CD4-positive, alpha-beta T cell (primary cell): ENCODE measurements at regions not wholly inside any gene's neighbourhood (a gene's known extent, or its start where the extent isn't known, plus 50 kb on each side); places are given as distances from the start of the nearest gene placed in this dataset.
"Not testable (repeated sequence)": the region's sequence is repeated elsewhere in the genome, so short reads cannot be mapped to it uniquely, and the experiment has no call there.

Experiments
- ATAC-seq: fragments of 200-7000 bp; cut with Tn5 transposase; one replicate; pipeline ENCODE4 v1.10.0; 2022; ENCODE audit warnings: mild to moderate bottlenecking; ENCODE audit not compliant: poor library complexity
- CTCF ChIA-PET: fragments of 350-600 bp; sonication (Branson Sonifier 250); formaldehyde crosslinking; loops from one replicate; lab custom pipeline; 2021; ENCODE audit warnings: antibody characterized with exemption, inconsistent platforms; lab: Charles Lee
- POLR2A ChIA-PET: fragments of 350-600 bp; sonication (Branson Sonifier 250); formaldehyde crosslinking; loops from one replicate; lab custom pipeline; 2021; ENCODE audit warnings: antibody characterized with exemption, inconsistent platforms; lab: Charles Lee
- DNase-seq, 14 experiments: peaks; one replicate each; pipeline ENCODE4 v3.0.0-alpha.2; 2013 to 2020; ENCODE audit warnings: mixed read lengths in 2 of 14
- H3K27ac ChIP-seq, 2 donors: one replicate each; pipeline versions ENCODE4 v1.5.1 to v1.7.0; 2013; ENCODE audit warnings: low read length in 2 of 2, low read depth in 1 of 2, mild to moderate bottlenecking in 1 of 2
- H3K27me3 ChIP-seq, 2 experiments: 1 replicate in 1 of 2; 2 replicates in 1 of 2; pipeline versions ENCODE4 v1.6.1 to v1.7.0; 2013; ENCODE audit warnings: low read length in 2 of 2, control low read depth in 1 of 2, mild to moderate bottlenecking in 1 of 2, moderate library complexity in 1 of 2; ENCODE audit not compliant: insufficient read depth in 2 of 2, control insufficient read depth in 1 of 2
- H3K36me3 ChIP-seq: one replicate; pipeline ENCODE4 v1.6.1; 2013; ENCODE audit warnings: low read length, control low read depth; ENCODE audit not compliant: insufficient read depth
- H3K4me1 ChIP-seq: one replicate; pipeline ENCODE4 v1.6.1; 2013; ENCODE audit warnings: low read length, control low read depth; ENCODE audit not compliant: insufficient read depth
- H3K4me3 ChIP-seq: one replicate; pipeline ENCODE4 v1.5.1; 2013; ENCODE audit warnings: mild to moderate bottlenecking, low read length, moderate library complexity
- H3K9me3 ChIP-seq, 2 experiments: 1 replicate in 1 of 2; 2 replicates in 1 of 2; pipeline versions ENCODE4 v1.6.1 to v1.7.0; 2013; ENCODE audit warnings: low read length in 2 of 2, mild to moderate bottlenecking in 2 of 2, control low read depth in 1 of 2, moderate library complexity in 1 of 2; ENCODE audit not compliant: control insufficient read depth in 1 of 2, insufficient read depth in 1 of 2
- H3K27ac Mint-ChIP-seq: one replicate; pipeline ENCODE4 v1.8.0; 2020; ENCODE audit warnings: mixed read lengths
- H3K27me3 Mint-ChIP-seq: one replicate; pipeline ENCODE4 v1.8.0; 2021; ENCODE audit warnings: mixed read lengths
- H3K36me3 Mint-ChIP-seq: one replicate; pipeline ENCODE4 v1.8.0; 2021; ENCODE audit warnings: low read depth, mixed read lengths
- H3K4me1 Mint-ChIP-seq: one replicate; pipeline ENCODE4 v1.8.0; 2021; ENCODE audit warnings: low read depth, mixed read lengths
- H3K4me3 Mint-ChIP-seq: one replicate; pipeline ENCODE4 v1.8.0; 2020; ENCODE audit warnings: mild to moderate bottlenecking, mixed read lengths
- H3K9me3 Mint-ChIP-seq: one replicate; pipeline ENCODE4 v1.8.0; 2020; ENCODE audit warnings: mixed read lengths
- intact Hi-C, 2 experiments: fragments of 100-400 bp; cut with DNase I in 1 of 2; cut with micrococcal nuclease in 1 of 2; formaldehyde crosslinking; loops; one replicate each; pipeline versions ENCODE4 v1.15.1 to v1.9.0; 2023 to 2025; cut with DNase I, micrococcal nuclease
- TF ChIP-seq, protein P1 (sequence below): fragments of 200-600 bp; IDR thresholded peaks from one replicate; pipeline ENCODE4 v1.8.0; 2022; ENCODE audit warnings: antibody characterized with exemption, mild to moderate bottlenecking

DNA sequence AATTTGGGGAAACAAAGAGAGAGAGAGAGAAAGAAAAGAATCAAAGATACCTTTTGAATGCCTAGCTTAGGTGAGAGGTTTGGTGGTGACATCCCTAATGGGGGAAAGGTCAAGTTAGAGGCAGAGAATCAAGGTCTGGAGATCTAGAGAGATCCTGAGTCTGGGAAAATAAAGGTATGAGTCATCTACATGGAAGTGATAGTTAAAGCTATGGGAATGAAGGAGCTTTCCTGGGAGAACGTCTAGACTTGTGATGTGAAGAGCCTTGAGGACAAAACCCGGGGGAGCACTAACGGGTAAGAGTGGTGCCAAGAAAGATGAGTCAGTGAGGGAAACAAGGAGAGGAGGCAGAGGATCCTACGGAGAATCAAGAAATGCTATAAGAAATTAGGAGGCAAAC, 110.8 kb upstream of the RUNX1 start:
- POLR2A ChIA-PET = no interaction called here
- no peak for ATAC-seq
- TF ChIP-seq, protein P1, sequence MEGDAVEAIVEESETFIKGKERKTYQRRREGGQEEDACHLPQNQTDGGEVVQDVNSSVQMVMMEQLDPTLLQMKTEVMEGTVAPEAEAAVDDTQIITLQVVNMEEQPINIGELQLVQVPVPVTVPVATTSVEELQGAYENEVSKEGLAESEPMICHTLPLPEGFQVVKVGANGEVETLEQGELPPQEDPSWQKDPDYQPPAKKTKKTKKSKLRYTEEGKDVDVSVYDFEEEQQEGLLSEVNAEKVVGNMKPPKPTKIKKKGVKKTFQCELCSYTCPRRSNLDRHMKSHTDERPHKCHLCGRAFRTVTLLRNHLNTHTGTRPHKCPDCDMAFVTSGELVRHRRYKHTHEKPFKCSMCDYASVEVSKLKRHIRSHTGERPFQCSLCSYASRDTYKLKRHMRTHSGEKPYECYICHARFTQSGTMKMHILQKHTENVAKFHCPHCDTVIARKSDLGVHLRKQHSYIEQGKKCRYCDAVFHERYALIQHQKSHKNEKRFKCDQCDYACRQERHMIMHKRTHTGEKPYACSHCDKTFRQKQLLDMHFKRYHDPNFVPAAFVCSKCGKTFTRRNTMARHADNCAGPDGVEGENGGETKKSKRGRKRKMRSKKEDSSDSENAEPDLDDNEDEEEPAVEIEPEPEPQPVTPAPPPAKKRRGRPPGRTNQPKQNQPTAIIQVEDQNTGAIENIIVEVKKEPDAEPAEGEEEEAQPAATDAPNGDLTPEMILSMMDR = no peak

GRCh38 chr21:35157374-35157773, 108.3 kb upstream of the RUNX1 start:
- ATAC-seq, DNase-seq, H3K27me3 ChIP-seq, H3K4me1 ChIP-seq, CTCF ChIA-PET, H3K27ac ChIP-seq, H3K9me3 Mint-ChIP-seq, H3K4me3 ChIP-seq, intact Hi-C loops, H3K27ac Mint-ChIP-seq, POLR2A ChIA-PET, H3K27me3 Mint-ChIP-seq, H3K4me3 Mint-ChIP-seq, H3K4me1 Mint-ChIP-seq, H3K36me3 ChIP-seq, H3K36me3 Mint-ChIP-seq: not testable (repeated sequence)
- H3K9me3 ChIP-seq = peaks cover 0 to 13% of the 10 kb centered on the region in 2 experiments

More for the DNA sequence above, 110.8 kb upstream of the RUNX1 start:
- no peak for DNase-seq
- H3K36me3 Mint-ChIP-seq = no peaks in the 10 kb centered on the region
- Histone ChIP-seq H3K36me3 (no peaks in the 10 kb centered on the region), H3K9me3 (peaks cover 0 to 13% of the 10 kb centered on the region in 2 experiments), H3K27me3 (no peaks in the 10 kb centered on the region), H3K4me3 (no peak overlapping the region), H3K4me1 (no peaks in the 10 kb centered on the region), H3K27ac (no peak overlapping the region)
- no peaks in the 10 kb centered on the region for H3K27me3 Mint-ChIP-seq
- intact Hi-C loops = no loop called here
- H3K4me3 Mint-ChIP-seq = no peak overlapping the region
- CTCF ChIA-PET = no interaction called here
- H3K27ac Mint-ChIP-seq = no peak overlapping the region
- H3K4me1 Mint-ChIP-seq = no peaks in the 10 kb centered on the region
- peaks cover 9% of the 10 kb centered on the region for H3K9me3 Mint-ChIP-seq

- Mint-ChIP-seq H3K27ac (no peak overlapping the region), H3K27me3 (no peaks in the 10 kb centered on the region), H3K4me3 (no peak overlapping the region), H3K9me3 (peaks cover 9% of the 10 kb centered on the region), H3K4me1 (no peaks in the 10 kb centered on the region), H3K36me3 (no peaks in the 10 kb centered on the region)
- no peaks in the 10 kb centered on the region for H3K36me3 ChIP-seq
- H3K27me3 ChIP-seq = no peaks in the 10 kb centered on the region
- no peak overlapping the region for H3K27ac ChIP-seq
- CTCF ChIA-PET = no interaction called here
- no peak for DNase-seq
- POLR2A ChIA-PET = no interaction called here
- TF ChIP-seq, protein P1 = no peak
- H3K9me3 ChIP-seq = peaks cover 0 to 13% of the 10 kb centered on the region in 2 experiments
- H3K4me3 ChIP-seq = no peak overlapping the region
- ATAC-seq = no peak
- intact Hi-C loops = no loop called here
- H3K4me1 ChIP-seq = no peaks in the 10 kb centered on the region
Observed at GRCh38 chr21:35156293-35157278, 107.5 kb upstream of the RUNX1 start.
